CMK (cell line): ENCODE measurements at regions not wholly inside any gene's neighbourhood (a gene's known extent, or its start where the extent isn't known, plus 50 kb on each side); places are given as distances from the start of the nearest gene placed in this dataset.
"Not testable (repeated sequence)": the region's sequence is repeated elsewhere in the genome, so short reads cannot be mapped to it uniquely, and the experiment has no call there.

Experiments
- DNase-seq: peaks from one replicate; pipeline ENCODE4 v3.0.0-alpha.2; 2010; ENCODE audit warnings: low read depth

- DNase-seq: no peak
Observed at GRCh38 chr4:129254126-129254525, 158.2 kb downstream of the C4orf33 start.

- DNase-seq: no peak
Observed at GRCh38 chr4:129254526-129254925, 158.6 kb downstream of the C4orf33 start.

- no peak for DNase-seq
Observed at GRCh38 chr4:129261584-129261983, 165.6 kb downstream of the C4orf33 start.

GRCh38 chr4:129264008-129264657, 168.2 kb downstream of the C4orf33 start:
- DNase-seq: no peak

GRCh38 chr4:129278868-129279267, 182.9 kb downstream of the C4orf33 start:
- no peak for DNase-seq

- no peak for DNase-seq
Observed at GRCh38 chr4:129282293-129282692, 186.3 kb downstream of the C4orf33 start.

GRCh38 chr4:129292194-129292593, 196.2 kb downstream of the C4orf33 start:
- DNase-seq: not testable (repeated sequence)

- DNase-seq: no peak
Observed at GRCh38 chr4:129314781-129315180, 218.8 kb downstream of the C4orf33 start.

- no peak for DNase-seq
Observed at GRCh38 chr4:129322920-129323319, 227.0 kb downstream of the C4orf33 start.

GRCh38 chr4:129323658-129324057, 227.7 kb downstream of the C4orf33 start:
- no peak for DNase-seq

GRCh38 chr4:129326571-129327460, 230.9 kb downstream of the C4orf33 start:
- DNase-seq: no peak

- DNase-seq: no peak
Observed at GRCh38 chr4:129327637-129328036, 231.7 kb downstream of the C4orf33 start.

GRCh38 chr4:129328162-129328561, 232.2 kb downstream of the C4orf33 start:
- DNase-seq: no peak

GRCh38 chr4:129334136-129334535, 238.2 kb downstream of the C4orf33 start:
- DNase-seq: no peak

GRCh38 chr4:129335276-129335675, 239.3 kb downstream of the C4orf33 start:
- DNase-seq: no peak

- no peak for DNase-seq
Observed at GRCh38 chr4:129335818-129336217, 239.9 kb downstream of the C4orf33 start.

- DNase-seq: no peak
Observed at GRCh38 chr4:129336457-129337227, 240.7 kb downstream of the C4orf33 start.

- DNase-seq: no peak
Observed at GRCh38 chr4:129337228-129337620, 241.3 kb downstream of the C4orf33 start.

- DNase-seq: no peak
Observed at GRCh38 chr4:129342819-129343408, 247.0 kb downstream of the C4orf33 start.

- no peak for DNase-seq
Observed at GRCh38 chr4:129344058-129344457, 248.1 kb downstream of the C4orf33 start.

- DNase-seq: no peak
Observed at GRCh38 chr4:129345609-129346008, 249.7 kb downstream of the C4orf33 start.

- no peak for DNase-seq
Observed at GRCh38 chr4:129346036-129346435, 250.1 kb downstream of the C4orf33 start.
